Ovary (tissue), 3 donors: ENCODE measurements at regions not wholly inside any gene's neighbourhood (a gene's known extent, or its start where the extent isn't known, plus 50 kb on each side); places are given as distances from the start of the nearest gene placed in this dataset.

Experiments used
- CTCF ChIP-seq, 3 donors: fragments of 450-650 bp in 2 of 3; fragments of 200-600 bp in 1 of 3; IDR thresholded peaks; one replicate each; pipeline versions ENCODE4 v1.5.1 to v1.8.0; 2016 to 2022; ENCODE audit warnings: antibody characterized with exemption in 3 of 3, mild to moderate bottlenecking in 1 of 3
- EP300 ChIP-seq: sonication (generic); formaldehyde crosslinking; IDR thresholded peaks from one replicate; pipeline ENCODE4 v1.6.1; 2017; ENCODE audit warnings: antibody characterized with exemption
- donor health status: DM: no; HTN: no; CAD: no.

DNA sequence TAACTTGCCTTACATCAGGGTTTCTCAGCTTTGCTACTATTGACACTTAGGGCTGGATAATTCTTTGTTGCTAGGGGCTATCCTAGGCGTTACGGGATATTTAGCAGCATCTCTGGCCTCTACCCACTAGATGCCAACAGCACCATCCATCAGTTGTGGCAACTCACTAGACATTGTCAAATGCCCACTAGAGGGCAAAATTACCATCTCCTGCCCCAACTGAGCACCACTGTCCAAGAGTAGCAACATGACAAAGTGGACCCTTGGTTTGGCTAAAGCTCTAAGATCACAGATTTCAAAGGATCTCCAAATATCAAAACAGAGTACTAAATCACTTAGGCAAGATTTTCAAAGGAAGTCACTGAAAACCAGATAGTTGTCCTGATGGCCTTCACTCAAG lies 251.7 kb upstream of the TBX3 start:
- no peak for TF ChIP-seq CTCF (IDR thresholded peaks at IDR 0.05)
- no peak for TF ChIP-seq EP300
